ENCODE measurements at regions not wholly inside any gene's neighbourhood (a gene's known extent, or its start where the extent isn't known, plus 50 kb on each side); places are given as distances from the start of the nearest gene placed in this dataset.

GRCh38 chr5:29992248-29992647 lies 1201.2 kb upstream of the CDH6 start (continued):
- TF ChIP-seq CTCF (IDR thresholded peaks at IDR 0.05; ENCODE audit: control extremely low read depth in 1 of 3, insufficient read depth in 1 of 3, low read depth in 1 of 3, low read length in 3 of 3) (no peak), RBBP5 (IDR thresholded peaks at IDR 0.05; ENCODE audit: borderline replicate concordance, low read depth, low read length) (no peak), JUN (IDR thresholded peaks at IDR 0.05; ENCODE audit: low read depth, low read length) (no peak), ASH2L (IDR thresholded peaks at IDR 0.05; ENCODE audit: low read length) (no peak), RNF2 (IDR thresholded peaks at IDR 0.05; ENCODE audit: borderline replicate concordance, low read depth, low read length, missing control alignments, poor library complexity, severe bottlenecking) (no peak)

Measured in H1 (cell line).